RPMI8226 (cell line): ENCODE measurements at regions not wholly inside any gene's neighbourhood (a gene's known extent, or its start where the extent isn't known, plus 50 kb on each side); places are given as distances from the start of the nearest gene placed in this dataset.
"Not testable (repeated sequence)": the region's sequence is repeated elsewhere in the genome, so short reads cannot be mapped to it uniquely, and the experiment has no call there.

Experiments
- DNase-seq: peaks from one replicate; pipeline ENCODE4 v3.0.0-alpha.2; 2015

DNA sequence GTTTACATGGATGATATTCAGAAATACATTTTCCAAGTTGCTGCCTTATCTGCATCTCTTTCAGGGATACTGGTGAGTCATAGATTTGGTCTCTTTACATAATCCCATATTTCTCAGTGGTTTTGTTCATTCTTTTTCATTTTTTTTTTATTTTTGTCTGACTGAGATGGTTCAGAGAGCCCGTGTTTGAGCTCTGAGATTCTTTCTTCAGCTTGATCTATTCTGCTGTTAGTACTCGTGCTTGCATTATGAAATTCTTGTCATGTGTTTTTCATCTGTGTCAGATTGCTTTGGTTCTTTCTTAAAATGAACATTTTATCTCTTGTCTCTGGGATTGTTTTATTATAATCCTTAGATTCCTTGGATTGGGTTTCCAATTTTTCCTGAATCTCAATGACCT, 317.3 kb downstream of the DOK5 start:
- DNase-seq: no peak

DNA sequence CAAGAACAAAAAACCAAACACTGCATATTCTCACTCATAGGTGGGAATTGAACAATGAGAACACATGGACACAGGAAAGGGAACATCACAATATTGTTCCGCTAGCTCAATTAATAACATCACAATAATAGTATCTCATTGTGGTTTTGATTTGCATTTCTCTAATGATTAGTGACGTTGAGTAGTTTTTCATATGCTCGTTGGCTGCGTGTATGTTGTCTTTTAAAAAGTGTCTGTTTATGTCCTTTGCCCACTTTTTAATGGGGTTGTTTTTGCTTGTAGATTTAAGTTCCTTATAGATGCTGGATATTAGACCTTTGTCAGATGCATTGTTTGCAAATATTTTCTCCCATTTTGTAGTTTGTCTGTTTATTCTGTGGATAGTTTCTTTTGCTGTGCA, 312.9 kb downstream of the DOK5 start:
- DNase-seq: not testable (repeated sequence)

GRCh38 chr20:54782758-54783157, 307.4 kb downstream of the DOK5 start:
- DNase-seq: not testable (repeated sequence)

DNA sequence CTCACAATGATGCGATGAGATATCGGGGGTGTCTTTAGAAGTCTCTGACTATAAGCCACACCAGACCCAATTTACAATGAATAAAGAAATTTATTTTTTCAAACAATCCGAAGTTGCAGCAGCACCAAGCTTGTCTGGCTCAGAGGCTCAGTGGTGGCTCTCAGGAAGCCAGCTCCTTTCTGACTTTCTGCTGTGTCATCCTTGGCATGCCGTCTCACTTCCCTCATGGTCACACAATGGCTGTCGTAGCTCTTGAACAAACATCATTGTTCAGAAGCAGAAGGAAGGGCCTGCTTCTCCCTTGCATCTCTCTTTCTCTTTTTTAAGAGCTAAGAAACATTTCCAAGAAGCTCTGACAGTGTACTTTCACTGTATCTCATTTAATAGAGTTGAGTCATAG, 299.0 kb downstream of the DOK5 start:
- peak; percentile 8 for DNase-seq

DNA sequence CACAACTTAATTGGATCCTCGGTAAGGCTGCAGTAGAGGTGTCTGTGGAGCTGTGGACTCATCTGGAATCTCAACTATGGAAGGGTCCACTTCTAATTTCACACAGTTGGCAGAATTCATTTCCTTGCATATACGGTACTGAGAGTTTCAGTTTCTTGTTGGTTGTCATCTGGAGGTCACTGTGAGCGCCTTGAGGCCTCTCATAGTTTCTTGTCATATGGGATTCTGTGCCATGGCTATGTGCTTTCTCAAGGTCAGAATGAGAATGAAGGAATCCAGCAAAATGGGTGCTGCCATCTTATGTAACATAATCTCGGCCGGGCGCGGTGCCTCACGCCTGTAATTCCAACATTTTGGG, 298.2 kb downstream of the DOK5 start:
- DNase-seq: no peak

DNA sequence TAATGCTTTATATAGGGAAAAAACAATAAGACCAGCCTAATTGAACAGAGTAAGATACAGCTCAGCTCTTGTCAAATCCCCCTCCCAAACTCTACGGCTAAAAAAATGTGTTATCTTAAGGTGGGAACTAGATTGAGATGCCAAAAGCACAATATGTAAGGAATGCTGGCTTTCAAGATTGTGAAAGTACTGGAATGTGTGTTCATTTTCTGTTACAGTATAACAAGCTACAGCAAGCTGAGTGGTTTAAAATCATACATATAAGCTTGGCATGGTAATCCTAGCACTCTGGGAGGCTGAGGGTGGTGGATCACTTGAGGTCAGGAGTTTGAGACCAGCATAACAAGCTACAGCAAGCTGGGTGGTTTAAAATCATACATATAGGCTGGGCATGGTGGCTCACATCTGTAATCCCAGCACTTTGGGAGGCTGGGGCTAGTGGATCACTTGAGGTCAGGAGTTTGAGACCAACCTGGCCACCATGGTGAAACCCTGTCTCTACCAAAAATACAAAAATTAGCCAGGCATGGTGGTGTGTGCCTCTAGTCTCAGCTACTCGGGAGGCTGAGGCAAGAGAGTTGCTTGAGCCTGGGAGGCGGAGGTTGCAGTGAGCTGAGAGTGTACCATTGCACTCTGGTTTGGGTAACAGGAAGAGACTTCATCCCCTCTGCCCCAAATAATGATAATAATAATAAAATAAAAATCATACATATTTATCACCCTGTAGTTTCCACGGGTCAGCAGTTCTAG, 297.7 kb downstream of the DOK5 start:
- DNase-seq: no peak

- no peak for DNase-seq
Measured at GRCh38 chr20:54766483-54766882, 291.1 kb downstream of the DOK5 start.

- DNase-seq: no peak
Measured at GRCh38 chr20:54763366-54763765, 288.0 kb downstream of the DOK5 start.

DNA sequence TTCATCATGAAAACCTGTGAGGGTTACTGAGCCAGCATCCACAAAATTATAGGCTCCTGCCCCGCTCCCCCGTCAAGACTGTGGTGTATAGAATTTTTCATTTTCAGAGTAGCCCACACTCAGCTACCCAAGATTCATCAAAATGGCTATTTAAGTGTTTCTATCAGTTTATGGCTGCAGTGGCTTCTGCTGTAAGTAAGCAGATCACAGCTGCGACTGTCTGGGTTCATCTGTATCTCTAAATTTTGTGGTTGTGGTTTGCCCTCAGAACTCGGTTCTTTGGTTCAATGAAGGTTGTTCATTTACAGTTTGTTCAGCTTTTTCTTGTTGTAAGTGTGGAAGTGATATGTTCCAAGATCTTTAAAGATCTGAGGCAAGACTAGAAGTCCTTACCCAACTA, 284.2 kb downstream of the DOK5 start:
- no peak for DNase-seq

DNA sequence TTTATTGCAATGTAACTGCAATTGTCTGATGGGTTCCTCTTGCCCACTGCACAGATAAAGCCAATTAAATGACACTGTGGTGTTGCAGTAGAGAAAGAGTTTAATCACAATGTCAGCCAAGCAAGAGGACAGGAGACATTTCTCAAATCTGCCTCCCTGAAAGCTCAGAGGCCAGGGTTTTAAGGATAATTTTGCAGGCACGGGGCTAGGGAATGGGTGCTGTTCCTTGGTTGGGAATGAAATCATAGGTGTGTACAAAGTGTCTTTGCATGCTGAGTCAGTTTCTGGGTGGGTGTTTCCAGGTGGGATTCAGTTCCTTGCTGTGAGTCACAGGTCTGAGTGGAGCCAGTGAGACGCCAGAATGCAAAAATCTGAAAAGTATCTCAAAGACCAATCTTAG, 271.4 kb downstream of the DOK5 start:
- DNase-seq: no peak

GRCh38 chr20:54745780-54746179, 270.4 kb downstream of the DOK5 start:
- no peak for DNase-seq

GRCh38 chr20:54744097-54744496, 268.7 kb downstream of the DOK5 start:
- no peak for DNase-seq

GRCh38 chr20:54742193-54742592, 266.8 kb downstream of the DOK5 start:
- no peak for DNase-seq

GRCh38 chr20:54736421-54736820, 261.0 kb downstream of the DOK5 start:
- DNase-seq: no peak

- DNase-seq: no peak
Measured at GRCh38 chr20:54733687-54734086, 258.3 kb downstream of the DOK5 start.

- DNase-seq: no peak
Measured at GRCh38 chr20:54727490-54727889, 252.1 kb downstream of the DOK5 start.

- DNase-seq: peak; percentile 7
Measured at GRCh38 chr20:54726687-54727300, 251.4 kb downstream of the DOK5 start.

DNA sequence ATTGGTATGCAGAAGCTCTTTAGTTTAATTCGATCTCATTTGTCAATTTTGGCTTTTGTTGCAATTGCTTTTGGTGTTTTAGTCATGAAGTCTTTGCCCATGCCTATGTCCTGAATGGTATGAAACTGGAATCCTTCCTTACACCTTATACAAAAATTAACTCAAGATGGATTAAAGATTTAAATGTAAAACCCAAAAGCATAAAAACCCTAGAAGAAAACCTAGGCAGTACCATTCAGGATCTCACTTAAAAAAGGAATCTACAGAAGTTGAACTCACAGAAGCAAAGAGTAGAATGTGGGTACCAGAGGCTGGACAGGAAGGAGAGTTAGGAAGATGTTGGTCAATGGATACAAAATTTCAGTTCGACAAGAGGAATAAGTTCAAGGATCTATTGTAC, 249.9 kb downstream of the DOK5 start:
- DNase-seq: not testable (repeated sequence)

GRCh38 chr20:54723723-54724122, 248.3 kb downstream of the DOK5 start:
- DNase-seq: no peak

DNA sequence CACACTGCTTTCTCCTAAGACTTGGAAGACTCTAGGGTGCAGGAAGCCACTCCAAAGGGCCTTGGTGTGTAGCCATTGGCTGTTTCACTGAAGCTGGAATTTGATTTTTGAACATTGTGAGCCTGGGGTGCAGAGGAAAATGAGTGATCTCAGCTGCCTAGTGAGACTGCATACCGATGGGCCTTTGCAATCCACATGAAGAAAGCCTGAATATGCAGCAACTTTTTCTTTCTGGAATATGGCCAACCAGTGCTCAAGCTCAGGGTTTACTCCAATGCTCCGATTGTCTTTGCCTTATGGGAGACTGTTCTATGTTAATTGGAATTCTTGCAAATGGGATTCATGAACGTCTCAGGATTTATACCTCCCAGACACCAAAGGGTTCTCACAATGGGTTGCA, 242.6 kb downstream of the DOK5 start:
- DNase-seq: no peak

DNA sequence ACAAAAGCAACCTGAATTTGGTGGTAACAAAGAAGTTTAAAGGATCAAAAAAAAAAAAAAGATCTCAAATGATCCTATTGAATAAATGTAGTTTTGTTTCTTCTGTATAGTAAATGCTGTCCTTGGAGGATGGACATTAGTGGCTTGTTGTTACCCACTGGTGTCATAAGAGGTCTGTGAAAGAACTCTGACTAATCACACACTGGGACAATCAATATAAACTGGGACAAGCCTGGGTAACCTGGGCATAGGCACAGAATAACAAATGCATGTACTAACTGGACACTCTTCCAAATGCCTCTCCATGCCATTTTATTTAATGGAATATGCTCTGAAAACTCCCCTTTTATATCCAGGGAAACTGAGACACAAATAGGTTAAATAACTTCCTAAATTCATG, 241.4 kb downstream of the DOK5 start:
- DNase-seq: no peak

DNA sequence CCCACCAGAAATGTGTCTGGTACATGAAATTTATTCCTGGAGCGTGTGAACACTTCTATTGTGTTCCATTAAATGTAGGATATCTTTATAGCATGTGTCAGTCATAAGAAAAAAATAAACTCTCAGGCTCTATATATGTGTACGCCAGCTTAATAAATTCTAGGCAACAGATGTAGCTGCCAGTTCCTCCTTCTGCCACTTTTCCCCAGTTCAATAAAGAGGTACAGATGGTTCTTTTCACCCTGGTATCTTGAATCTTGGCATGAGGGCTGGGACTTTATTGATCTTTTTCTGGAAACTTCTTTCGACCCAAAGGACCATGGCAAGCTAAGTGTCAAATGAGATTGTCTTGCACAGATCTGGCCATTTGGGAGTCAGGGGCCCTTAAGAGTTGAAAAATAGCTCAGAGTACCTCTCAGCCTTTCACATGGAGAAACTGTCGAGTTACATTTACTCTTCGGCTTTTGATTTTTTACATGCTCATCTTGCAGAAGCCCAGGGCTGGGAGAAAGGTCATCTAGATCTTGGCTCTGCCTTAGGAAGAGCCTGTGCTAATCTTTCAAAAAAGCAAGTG, 240.9 kb downstream of the DOK5 start:
- DNase-seq: no peak

GRCh38 chr20:54714817-54715216, 239.4 kb downstream of the DOK5 start:
- no peak for DNase-seq

DNA sequence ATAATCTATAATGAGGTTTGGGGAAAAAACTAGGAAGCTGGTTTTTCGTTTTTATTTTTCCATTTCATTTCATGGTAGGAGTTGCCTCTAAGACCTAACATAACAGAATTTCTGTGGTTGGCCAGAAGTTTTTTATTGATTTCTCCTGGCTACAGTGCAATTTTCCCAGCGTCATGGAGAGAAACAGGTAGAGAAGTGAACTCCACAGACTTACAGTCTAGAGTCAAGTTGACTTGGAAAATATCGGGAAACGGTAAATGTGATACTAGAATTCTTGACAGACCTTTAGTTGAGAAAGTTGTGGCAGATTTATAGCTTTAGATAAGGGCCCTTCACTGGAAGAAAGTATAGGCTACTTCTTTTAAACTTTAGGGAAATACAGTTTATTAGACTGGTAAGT, 238.3 kb downstream of the DOK5 start:
- no peak for DNase-seq

DNA sequence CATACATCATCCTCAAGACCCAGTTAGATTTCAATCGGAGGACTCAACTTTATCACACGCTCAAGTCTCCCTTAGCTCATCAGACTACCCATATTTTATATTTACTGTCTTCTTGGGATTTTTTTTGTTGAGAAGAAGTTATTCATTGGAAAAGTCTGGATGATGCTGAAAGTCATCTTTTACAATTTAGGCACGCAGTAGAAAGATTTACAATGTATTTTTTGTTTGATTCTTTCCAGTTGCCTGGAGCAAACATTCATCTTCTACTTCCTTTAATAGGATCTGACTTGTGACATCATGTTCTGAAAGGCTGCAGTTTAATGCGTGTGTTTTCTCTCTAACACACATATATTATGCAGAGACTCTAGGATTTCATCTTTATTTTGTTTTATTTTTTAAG, 235.7 kb downstream of the DOK5 start:
- no peak for DNase-seq
